TTC549 (cell line): ENCODE measurements at regions not wholly inside any gene's neighbourhood (a gene's known extent, or its start where the extent isn't known, plus 50 kb on each side); places are given as distances from the start of the nearest gene placed in this dataset.

ENCODE experiments used
- FAIRE-seq: peaks from 2 replicates; lab custom pipeline; 2012; peaks lifted over from hg19 to GRCh38; lab: Jason Lieb, UNC

GRCh38 chr1:80755944-80756343 lies 1044.8 kb upstream of the ADGRL2 start:
- no peak for FAIRE-seq

GRCh38 chr1:80751204-80751603 lies 1049.5 kb upstream of the ADGRL2 start:
- no peak for FAIRE-seq

GRCh38 chr1:80731241-80731894 lies 1069.4 kb upstream of the ADGRL2 start:
- FAIRE-seq = no peak

- no peak for FAIRE-seq
Observed at GRCh38 chr1:80722611-80723010, 1078.1 kb upstream of the ADGRL2 start.

GRCh38 chr1:80706526-80706925 lies 1094.2 kb upstream of the ADGRL2 start:
- FAIRE-seq = no peak

- no peak for FAIRE-seq
Observed at GRCh38 chr1:80678438-80678837, 1122.3 kb upstream of the ADGRL2 start.

- FAIRE-seq = no peak
Observed at GRCh38 chr1:80675454-80675853, 1125.3 kb upstream of the ADGRL2 start.

GRCh38 chr1:80673935-80674597 lies 1126.7 kb upstream of the ADGRL2 start:
- FAIRE-seq = no peak

GRCh38 chr1:80668372-80668771 lies 1132.4 kb upstream of the ADGRL2 start:
- no peak for FAIRE-seq

GRCh38 chr1:80666073-80666472 lies 1134.7 kb upstream of the ADGRL2 start:
- no peak for FAIRE-seq

- FAIRE-seq = no peak
Observed at GRCh38 chr1:80659161-80659560, 1141.6 kb upstream of the ADGRL2 start.

- FAIRE-seq = no peak
Observed at GRCh38 chr1:80657707-80658106, 1143.0 kb upstream of the ADGRL2 start.

- no peak for FAIRE-seq
Observed at GRCh38 chr1:80657044-80657643, 1143.6 kb upstream of the ADGRL2 start.

- FAIRE-seq = no peak
Observed at GRCh38 chr1:80656641-80657040, 1144.1 kb upstream of the ADGRL2 start.

GRCh38 chr1:80656014-80656636 lies 1144.6 kb upstream of the ADGRL2 start:
- FAIRE-seq = no peak

GRCh38 chr1:80646053-80646452 lies 1154.7 kb upstream of the ADGRL2 start:
- no peak for FAIRE-seq

GRCh38 chr1:80645621-80646020 lies 1155.1 kb upstream of the ADGRL2 start:
- no peak for FAIRE-seq

GRCh38 chr1:80640978-80641377 lies 1159.8 kb upstream of the ADGRL2 start:
- FAIRE-seq = no peak

- no peak for FAIRE-seq
Observed at GRCh38 chr1:80639777-80640533, 1160.8 kb upstream of the ADGRL2 start.

GRCh38 chr1:80633947-80634706 lies 1166.6 kb upstream of the ADGRL2 start:
- FAIRE-seq = no peak

- FAIRE-seq = no peak
Observed at GRCh38 chr1:80632284-80632683, 1168.5 kb upstream of the ADGRL2 start.
